ENCODE measurements at regions not wholly inside any gene's neighbourhood (a gene's known extent, or its start where the extent isn't known, plus 50 kb on each side); places are given as distances from the start of the nearest gene placed in this dataset.

DNA sequence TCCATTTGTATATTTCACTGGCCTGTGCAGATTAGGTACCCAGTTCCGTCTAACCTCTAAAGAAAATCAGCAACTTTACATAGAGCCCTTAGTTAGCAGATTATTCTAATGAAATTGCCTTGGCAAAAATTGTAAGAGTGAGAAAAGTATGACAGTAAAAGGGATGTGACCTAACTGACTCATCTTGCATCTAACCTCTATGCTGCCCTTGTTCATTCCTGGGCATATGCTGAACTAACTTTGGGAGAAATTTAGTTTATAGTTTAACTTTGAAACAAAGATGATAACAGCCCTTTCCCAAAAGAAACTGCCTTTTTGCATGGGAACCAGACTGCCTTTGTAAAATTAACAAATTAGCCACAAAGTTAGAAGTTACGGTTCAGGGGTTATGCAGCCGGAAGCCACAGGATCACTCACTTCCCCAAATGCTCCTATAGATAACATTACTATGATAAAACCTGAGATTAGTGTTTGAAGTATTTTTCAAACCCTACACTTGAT is 839.8 kb upstream of the ALCAM start:
- no peak overlapping the region for H3K4me2 ChIP-seq
- DNase-seq (ENCODE audit: low spot score), result no peak
- H3K4me1 ChIP-seq (ENCODE audit: insufficient read depth), result no peaks in the 10 kb centered on the region
- H2AFZ ChIP-seq, result no peak overlapping the region
- H3K4me3 ChIP-seq, result no peak overlapping the region
- H3K27ac ChIP-seq, result no peak overlapping the region
- TF ChIP-seq EZH2 (IDR thresholded peaks at IDR 0.05; ENCODE audit: borderline replicate concordance), result no peak
- TF ChIP-seq, protein P1, sequence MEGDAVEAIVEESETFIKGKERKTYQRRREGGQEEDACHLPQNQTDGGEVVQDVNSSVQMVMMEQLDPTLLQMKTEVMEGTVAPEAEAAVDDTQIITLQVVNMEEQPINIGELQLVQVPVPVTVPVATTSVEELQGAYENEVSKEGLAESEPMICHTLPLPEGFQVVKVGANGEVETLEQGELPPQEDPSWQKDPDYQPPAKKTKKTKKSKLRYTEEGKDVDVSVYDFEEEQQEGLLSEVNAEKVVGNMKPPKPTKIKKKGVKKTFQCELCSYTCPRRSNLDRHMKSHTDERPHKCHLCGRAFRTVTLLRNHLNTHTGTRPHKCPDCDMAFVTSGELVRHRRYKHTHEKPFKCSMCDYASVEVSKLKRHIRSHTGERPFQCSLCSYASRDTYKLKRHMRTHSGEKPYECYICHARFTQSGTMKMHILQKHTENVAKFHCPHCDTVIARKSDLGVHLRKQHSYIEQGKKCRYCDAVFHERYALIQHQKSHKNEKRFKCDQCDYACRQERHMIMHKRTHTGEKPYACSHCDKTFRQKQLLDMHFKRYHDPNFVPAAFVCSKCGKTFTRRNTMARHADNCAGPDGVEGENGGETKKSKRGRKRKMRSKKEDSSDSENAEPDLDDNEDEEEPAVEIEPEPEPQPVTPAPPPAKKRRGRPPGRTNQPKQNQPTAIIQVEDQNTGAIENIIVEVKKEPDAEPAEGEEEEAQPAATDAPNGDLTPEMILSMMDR (IDR thresholded peaks at IDR 0.05; ENCODE audit: poor library complexity), result no peak
- TF ChIP-seq EZH2phosphoT487 (IDR thresholded peaks at IDR 0.05; ENCODE audit: low read depth, severe bottlenecking, unreplicated experiment), result no peak
- H4K20me1 ChIP-seq (ENCODE audit: insufficient read depth, poor library complexity, severe bottlenecking), result no peaks in the 10 kb centered on the region
- H3K27me3 ChIP-seq, result no peaks in the 10 kb centered on the region
- H3K79me2 ChIP-seq, result no peaks in the 10 kb centered on the region
- H3K9me2 ChIP-seq (replicated peaks; ENCODE audit: insufficient read depth), result no peaks in the 10 kb centered on the region
- H3K9me3 ChIP-seq (ENCODE audit: low read depth), result no peaks in the 10 kb centered on the region
- H3K36me3 ChIP-seq (replicated peaks; ENCODE audit: insufficient read depth, low read depth), result no peaks in the 10 kb centered on the region
- WGBS (ENCODE audit: low lambda C conversion rate, missing lambda C conversion rate), result 86% methylated on average over 3 of the region's 3 CpGs

- H3K36me3 ChIP-seq (replicated peaks; ENCODE audit: insufficient read depth, low read depth), result no peaks in the 10 kb centered on the region
- no peaks in the 10 kb centered on the region for H3K4me1 ChIP-seq (ENCODE audit: insufficient read depth)
- H3K9me3 ChIP-seq (ENCODE audit: low read depth), result no peaks in the 10 kb centered on the region
- no peak overlapping the region for H2AFZ ChIP-seq
- no peak for DNase-seq (ENCODE audit: low spot score)
- H3K27me3 ChIP-seq, result no peaks in the 10 kb centered on the region
- H3K79me2 ChIP-seq, result no peaks in the 10 kb centered on the region
- no peaks in the 10 kb centered on the region for H3K9me2 ChIP-seq (replicated peaks; ENCODE audit: insufficient read depth)
- H3K4me2 ChIP-seq, result no peak overlapping the region
- H4K20me1 ChIP-seq (ENCODE audit: insufficient read depth, poor library complexity, severe bottlenecking), result no peaks in the 10 kb centered on the region
- TF ChIP-seq EZH2 (IDR thresholded peaks at IDR 0.05; ENCODE audit: borderline replicate concordance), result no peak
- TF ChIP-seq, protein P1 (IDR thresholded peaks at IDR 0.05; ENCODE audit: poor library complexity), result no peak
- no peak for TF ChIP-seq EZH2phosphoT487 (IDR thresholded peaks at IDR 0.05; ENCODE audit: low read depth, severe bottlenecking, unreplicated experiment)
- H3K27ac ChIP-seq, result no peak overlapping the region
- WGBS (ENCODE audit: low lambda C conversion rate, missing lambda C conversion rate), result 92% methylated on average over 8 of the region's 8 CpGs
- H3K4me3 ChIP-seq, result no peak overlapping the region
These were observed 835.8 kb upstream of the ALCAM start for GRCh38 chr3:104530934-104531333.

GRCh38 chr3:104536715-104537114 is 830.0 kb upstream of the ALCAM start:
- Histone ChIP-seq H3K27me3 (no peaks in the 10 kb centered on the region), H3K9me2 (replicated peaks; ENCODE audit: insufficient read depth) (no peaks in the 10 kb centered on the region), H2AFZ (no peak overlapping the region), H3K4me3 (no peak overlapping the region), H3K79me2 (no peaks in the 10 kb centered on the region), H4K20me1 (ENCODE audit: insufficient read depth, poor library complexity, severe bottlenecking) (no peaks in the 10 kb centered on the region), H3K4me2 (no peak overlapping the region), H3K27ac (no peak overlapping the region), H3K9me3 (ENCODE audit: low read depth) (no peaks in the 10 kb centered on the region), H3K36me3 (replicated peaks; ENCODE audit: insufficient read depth, low read depth) (no peaks in the 10 kb centered on the region), H3K4me1 (ENCODE audit: insufficient read depth) (no peaks in the 10 kb centered on the region)
- DNase-seq (ENCODE audit: low spot score), result no peak
- TF ChIP-seq, protein P1 (IDR thresholded peaks at IDR 0.05; ENCODE audit: poor library complexity), result no peak
- no peak for TF ChIP-seq EZH2 (IDR thresholded peaks at IDR 0.05; ENCODE audit: borderline replicate concordance)
- no peak for TF ChIP-seq EZH2phosphoT487 (IDR thresholded peaks at IDR 0.05; ENCODE audit: low read depth, severe bottlenecking, unreplicated experiment)

- H3K4me3 ChIP-seq, result no peak overlapping the region
- no peaks in the 10 kb centered on the region for H3K36me3 ChIP-seq (replicated peaks; ENCODE audit: insufficient read depth, low read depth)
- DNase-seq (ENCODE audit: low spot score), result no peak
- H3K9me3 ChIP-seq (ENCODE audit: low read depth), result no peaks in the 10 kb centered on the region
- no peak overlapping the region for H3K27ac ChIP-seq
- no peaks in the 10 kb centered on the region for H3K79me2 ChIP-seq
- no peaks in the 10 kb centered on the region for H3K9me2 ChIP-seq (replicated peaks; ENCODE audit: insufficient read depth)
- TF ChIP-seq EZH2phosphoT487 (IDR thresholded peaks at IDR 0.05; ENCODE audit: low read depth, severe bottlenecking, unreplicated experiment) (no peak), EZH2 (IDR thresholded peaks at IDR 0.05; ENCODE audit: borderline replicate concordance) (no peak)
- TF ChIP-seq, protein P1 (IDR thresholded peaks at IDR 0.05; ENCODE audit: poor library complexity), result no peak
- H3K4me2 ChIP-seq, result no peak overlapping the region
- WGBS (ENCODE audit: low lambda C conversion rate, missing lambda C conversion rate), result 89% methylated on average over 3 of the region's 3 CpGs
- H3K27me3 ChIP-seq, result no peaks in the 10 kb centered on the region
- no peaks in the 10 kb centered on the region for H4K20me1 ChIP-seq (ENCODE audit: insufficient read depth, poor library complexity, severe bottlenecking)
- no peaks in the 10 kb centered on the region for H3K4me1 ChIP-seq (ENCODE audit: insufficient read depth)
- no peak overlapping the region for H2AFZ ChIP-seq
These were observed 829.4 kb upstream of the ALCAM start for GRCh38 chr3:104537323-104537722.
